HCT116 (cell line): ENCODE measurements at regions not wholly inside any gene's neighbourhood (a gene's known extent, or its start where the extent isn't known, plus 50 kb on each side); places are given as distances from the start of the nearest gene placed in this dataset.

Experiments used
- ATAC-seq: fragments of 200-7000 bp; cut with Tn5 transposase; 2 replicates; pipeline ENCODE4 v1.9.1; 2020; ENCODE audit warnings: mild to moderate bottlenecking, moderate library complexity
- BruUV-seq: library from RNA; stranded (reverse); fragments of 400-500 nt; replicated peaks from 2 replicates; lab custom pipeline; 2021; lab: Mats Ljungman, UMichigan
- CTCF ChIA-PET: fragments of 300-600 bp; sonication (Branson Sonifier 250); formaldehyde crosslinking; loops from one replicate; lab custom pipeline; 2021; ENCODE audit warnings: antibody characterized with exemption; lab: Charles Lee
- POLR2A ChIA-PET: fragments of 300-600, 350-600 bp; sonication (Branson Sonifier 250); formaldehyde crosslinking; loops from one replicate; lab custom pipeline; 2021; ENCODE audit warnings: antibody characterized with exemption; lab: Charles Lee
- RAD21 ChIA-PET, 2 experiments: fragments of 300-600 bp; sonication (Branson Sonifier 250); formaldehyde crosslinking; loops; one replicate each; lab custom pipeline; 2023; ENCODE audit warnings: low total read pairs in 2 of 2; ENCODE audit not compliant: uncharacterized antibody in 2 of 2, unreplicated experiment in 2 of 2, low non-redundant PET in 1 of 2; lab: Charles Lee
- DNase-seq: peaks from one replicate; pipeline ENCODE4 v3.0.0-alpha.2; 2010; ENCODE audit warnings: low read depth, low spot score
- H2AFZ ChIP-seq: fragments of 200-600 bp; shearing (Covaris generic), sonication (generic); 2 replicates; pipeline ENCODE4 v1.6.1; 2017; ENCODE audit warnings: low read depth, mixed run types, mixed read lengths, antibody characterized with exemption, low read length; ENCODE audit not compliant: poor library complexity, severe bottlenecking
- H3K27ac ChIP-seq: 2 replicates; pipeline ENCODE4 v1.5.1; 2012; ENCODE audit warnings: low read depth, low read length
- H3K27me3 ChIP-seq: fragments of 200-600 bp; sonication (generic); 2 replicates; pipeline ENCODE4 v1.6.1; 2016; ENCODE audit warnings: mixed run types, low read length, mixed read lengths; ENCODE audit not compliant: insufficient read depth
- H3K36me3 ChIP-seq, 2 experiments: fragments of 200-500 bp in 1 of 2; fragments of 200-600 bp in 1 of 2; sonication (Bioruptor generic) in 1 of 2; sonication (generic) in 1 of 2; 2 replicates each; pipeline versions ENCODE4 v1.5.1 to v1.6.1; 2014 to 2016; ENCODE audit warnings: low read length in 2 of 2, inconsistent platforms in 1 of 2, mixed read lengths in 1 of 2, mixed run types in 1 of 2; ENCODE audit not compliant: insufficient read depth in 2 of 2, control insufficient read depth in 1 of 2
- H3K4me1 ChIP-seq, 2 experiments: fragments of 200-600 bp in 1 of 2; sonication (generic) in 1 of 2; 2 replicates each; pipeline versions ENCODE4 v1.5.1 to v1.6.1; 2012 to 2017; ENCODE audit warnings: low read length in 2 of 2, inconsistent platforms in 1 of 2, mild to moderate bottlenecking in 1 of 2, mixed read lengths in 1 of 2, mixed run types in 1 of 2, moderate library complexity in 1 of 2; ENCODE audit not compliant: insufficient read depth in 2 of 2, control insufficient read depth in 1 of 2
- H3K4me2 ChIP-seq: fragments of 200-600 bp; sonication (generic); 2 replicates; pipeline ENCODE4 v1.6.1; 2017; ENCODE audit warnings: mixed run types, low read length, mixed read lengths
- H3K4me3 ChIP-seq, 2 experiments: fragments of 200-600 bp in 1 of 2; sonication (generic) in 1 of 2; replicated peaks in 1 of 2; 2 replicates each; pipeline ENCODE4 v1.5.1; 2011 to 2016; ENCODE audit warnings: low read length in 2 of 2, control low read depth in 1 of 2, low read depth in 1 of 2, mild to moderate bottlenecking in 1 of 2, mixed read lengths in 1 of 2, mixed run types in 1 of 2
- H3K79me2 ChIP-seq: fragments of 200-600 bp; sonication (generic); 2 replicates; pipeline ENCODE4 v1.6.1; 2017; ENCODE audit warnings: mild to moderate bottlenecking, mixed run types, low read length, moderate library complexity, mixed read lengths; ENCODE audit not compliant: insufficient read depth
- H3K9ac ChIP-seq: fragments of 200-600 bp; sonication (generic); 2 replicates; pipeline ENCODE4 v1.6.1; 2016; ENCODE audit warnings: low read length, mixed read lengths
- H3K9me2 ChIP-seq: fragments of 200-600 bp; sonication (generic), shearing (Covaris generic); 2 replicates; pipeline ENCODE4 v1.6.1; 2017; ENCODE audit warnings: mixed run types, mild to moderate bottlenecking, moderate library complexity; ENCODE audit not compliant: insufficient read depth
- H3K9me3 ChIP-seq, 2 experiments: fragments of 200-500 bp in 1 of 2; fragments of 200-600 bp in 1 of 2; sonication (Bioruptor generic) in 1 of 2; sonication (generic) in 1 of 2; 2 replicates each; pipeline ENCODE4 v1.6.1; 2014 to 2017; ENCODE audit warnings: low read length in 2 of 2, mixed read lengths in 2 of 2, inconsistent platforms in 1 of 2, low read depth in 1 of 2, mild to moderate bottlenecking in 1 of 2, mixed run types in 1 of 2, moderate library complexity in 1 of 2; ENCODE audit not compliant: control insufficient read depth in 1 of 2, insufficient read depth in 1 of 2
- H4K20me1 ChIP-seq: fragments of 200-600 bp; sonication (generic), shearing (Covaris generic); 2 replicates; pipeline ENCODE4 v1.6.1; 2017; ENCODE audit warnings: mixed run types, mild to moderate bottlenecking, moderate library complexity; ENCODE audit not compliant: insufficient read depth
- EGR1 ChIP-seq: IDR thresholded peaks from 2 replicates; pipeline ENCODE4 v1.6.1; 2012; ENCODE audit warnings: low read depth
- FOSL1 ChIP-seq: IDR thresholded peaks from 2 replicates; pipeline ENCODE4 v1.6.1; 2012; ENCODE audit warnings: low read depth
- SRF ChIP-seq: IDR thresholded peaks from 2 replicates; pipeline ENCODE4 v1.6.1; 2012; ENCODE audit warnings: low read depth
- intact Hi-C: fragments of 100-400 bp; cut with micrococcal nuclease; formaldehyde crosslinking; loops from 2 replicates; pipeline ENCODE4 v1.10.0; 2022
- TF ChIP-seq, protein P1 (sequence below): IDR thresholded peaks from 2 replicates; pipeline ENCODE4 v1.6.1; 2012; ENCODE audit warnings: low read depth

DNA sequence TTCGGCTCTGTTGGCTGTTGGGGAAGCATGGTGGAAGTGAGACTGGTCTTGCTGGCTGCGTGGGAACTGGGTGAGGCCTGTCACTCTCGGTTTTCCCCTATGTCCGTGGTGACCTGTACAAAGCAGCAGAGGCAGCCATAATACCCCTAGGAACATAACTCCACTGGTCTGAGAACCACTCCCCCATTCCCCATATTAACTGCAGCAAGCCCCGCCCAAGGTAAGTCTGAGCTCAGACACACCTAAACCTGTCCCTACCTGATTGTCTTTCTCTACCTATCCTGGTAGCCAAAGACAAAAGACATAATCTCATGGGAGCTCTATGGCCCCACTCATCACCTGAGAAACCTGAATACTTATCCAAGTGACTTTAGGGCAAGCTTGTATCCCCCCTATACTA, 156.3 kb upstream of the PHACTR1 start:
- POLR2A ChIA-PET = no interaction called here
- Histone ChIP-seq H3K4me1 (no peaks in the 10 kb centered on the region), H3K4me2 (no peak overlapping the region), H3K4me3 (no peak overlapping the region), H3K9me2 (no peaks in the 10 kb centered on the region), H3K79me2 (no peaks in the 10 kb centered on the region), H3K36me3 (no peaks in the 10 kb centered on the region), H3K9ac (no peak overlapping the region), H3K27me3 (no peaks in the 10 kb centered on the region), H3K27ac (no peak overlapping the region), H2AFZ (no peak overlapping the region), H4K20me1 (no peaks in the 10 kb centered on the region), H3K9me3 (no peaks in the 10 kb centered on the region)
- ATAC-seq (no peak), DNase-seq (no peak)
- RAD21 ChIA-PET = no interaction called here
- intact Hi-C loops = no loop called here
- no TSS peak for BruUV-seq
- CTCF ChIA-PET = no interaction called here
- TF ChIP-seq, protein P1, sequence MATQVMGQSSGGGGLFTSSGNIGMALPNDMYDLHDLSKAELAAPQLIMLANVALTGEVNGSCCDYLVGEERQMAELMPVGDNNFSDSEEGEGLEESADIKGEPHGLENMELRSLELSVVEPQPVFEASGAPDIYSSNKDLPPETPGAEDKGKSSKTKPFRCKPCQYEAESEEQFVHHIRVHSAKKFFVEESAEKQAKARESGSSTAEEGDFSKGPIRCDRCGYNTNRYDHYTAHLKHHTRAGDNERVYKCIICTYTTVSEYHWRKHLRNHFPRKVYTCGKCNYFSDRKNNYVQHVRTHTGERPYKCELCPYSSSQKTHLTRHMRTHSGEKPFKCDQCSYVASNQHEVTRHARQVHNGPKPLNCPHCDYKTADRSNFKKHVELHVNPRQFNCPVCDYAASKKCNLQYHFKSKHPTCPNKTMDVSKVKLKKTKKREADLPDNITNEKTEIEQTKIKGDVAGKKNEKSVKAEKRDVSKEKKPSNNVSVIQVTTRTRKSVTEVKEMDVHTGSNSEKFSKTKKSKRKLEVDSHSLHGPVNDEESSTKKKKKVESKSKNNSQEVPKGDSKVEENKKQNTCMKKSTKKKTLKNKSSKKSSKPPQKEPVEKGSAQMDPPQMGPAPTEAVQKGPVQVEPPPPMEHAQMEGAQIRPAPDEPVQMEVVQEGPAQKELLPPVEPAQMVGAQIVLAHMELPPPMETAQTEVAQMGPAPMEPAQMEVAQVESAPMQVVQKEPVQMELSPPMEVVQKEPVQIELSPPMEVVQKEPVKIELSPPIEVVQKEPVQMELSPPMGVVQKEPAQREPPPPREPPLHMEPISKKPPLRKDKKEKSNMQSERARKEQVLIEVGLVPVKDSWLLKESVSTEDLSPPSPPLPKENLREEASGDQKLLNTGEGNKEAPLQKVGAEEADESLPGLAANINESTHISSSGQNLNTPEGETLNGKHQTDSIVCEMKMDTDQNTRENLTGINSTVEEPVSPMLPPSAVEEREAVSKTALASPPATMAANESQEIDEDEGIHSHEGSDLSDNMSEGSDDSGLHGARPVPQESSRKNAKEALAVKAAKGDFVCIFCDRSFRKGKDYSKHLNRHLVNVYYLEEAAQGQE = no peak
- no peak for TF ChIP-seq FOSL1
- TF ChIP-seq SRF = no peak

DNA sequence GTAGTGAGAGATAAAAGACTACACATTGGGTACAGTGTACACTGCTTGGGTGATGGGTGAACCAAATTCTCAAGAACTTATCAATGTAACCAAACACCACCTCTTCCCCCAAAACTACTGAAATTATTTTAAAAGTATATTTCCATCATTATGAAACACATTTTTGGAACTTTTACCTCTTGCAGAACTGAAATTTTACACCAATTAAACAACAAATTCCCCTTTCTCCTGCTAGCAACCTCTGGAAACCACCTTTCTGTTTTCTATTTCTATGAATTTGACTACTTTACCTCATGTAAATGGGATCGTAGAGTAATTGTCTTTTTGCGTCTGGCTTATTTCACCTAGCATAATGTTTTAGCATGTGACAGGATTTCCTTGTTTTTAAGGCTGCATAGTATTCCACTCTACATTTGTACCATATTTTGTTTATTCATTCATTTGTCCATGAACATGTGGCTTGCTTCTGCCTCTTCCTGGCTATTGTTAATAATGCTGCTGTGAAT, 149.9 kb upstream of the PHACTR1 start:
- Histone ChIP-seq H3K79me2 (no peaks in the 10 kb centered on the region), H3K4me2 (no peak overlapping the region), H3K9me2 (no peaks in the 10 kb centered on the region), H3K9ac (no peak overlapping the region), H3K27ac (no peak overlapping the region), H3K27me3 (no peaks in the 10 kb centered on the region), H4K20me1 (no peaks in the 10 kb centered on the region), H3K4me1 (no peaks in the 10 kb centered on the region), H3K36me3 (no peaks in the 10 kb centered on the region), H2AFZ (no peak overlapping the region), H3K4me3 (no peak overlapping the region), H3K9me3 (no peaks in the 10 kb centered on the region)
- TF ChIP-seq EGR1 = no peak
- POLR2A ChIA-PET = no interaction called here
- RAD21 ChIA-PET = no interaction called here
- DNase-seq = no peak
- CTCF ChIA-PET = no interaction called here
- intact Hi-C loops = no loop called here
- no peak for ATAC-seq
- BruUV-seq = no TSS peak
